HG02759 (cell line): ENCODE measurements at regions not wholly inside any gene's neighbourhood (a gene's known extent, or its start where the extent isn't known, plus 50 kb on each side); places are given as distances from the start of the nearest gene placed in this dataset.

ENCODE experiments used
- ATAC-seq: cut with Tn5 transposase; IDR thresholded peaks from one replicate; pipeline ENCODE4 v1.9.1; 2021; ENCODE audit warnings: mild to moderate bottlenecking, moderate library complexity; ENCODE audit not compliant: unreplicated experiment

GRCh38 chr1:163730411-163730821 is 408.7 kb downstream of the NUF2 start:
- ATAC-seq, result no peak

DNA sequence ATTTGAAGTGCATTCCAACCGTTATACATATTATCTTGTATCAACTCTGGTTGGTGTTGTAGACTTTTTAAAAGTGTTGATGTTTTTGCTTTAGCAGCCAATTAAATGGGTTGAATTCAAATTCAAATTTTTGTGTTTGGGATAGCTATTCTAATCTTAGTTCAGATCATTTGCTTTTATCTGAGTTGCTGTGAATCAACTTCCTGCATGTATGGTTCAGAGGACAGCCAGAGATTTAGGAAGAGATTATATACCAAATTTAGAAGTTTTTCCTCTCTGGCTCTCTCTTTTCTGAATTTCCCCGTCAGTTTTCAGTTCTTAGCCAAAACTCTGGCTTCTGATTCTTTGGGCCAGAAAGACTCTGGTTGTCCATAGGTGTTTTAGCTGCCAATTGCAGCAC is 415.5 kb downstream of the NUF2 start:
- ATAC-seq, result no peak

DNA sequence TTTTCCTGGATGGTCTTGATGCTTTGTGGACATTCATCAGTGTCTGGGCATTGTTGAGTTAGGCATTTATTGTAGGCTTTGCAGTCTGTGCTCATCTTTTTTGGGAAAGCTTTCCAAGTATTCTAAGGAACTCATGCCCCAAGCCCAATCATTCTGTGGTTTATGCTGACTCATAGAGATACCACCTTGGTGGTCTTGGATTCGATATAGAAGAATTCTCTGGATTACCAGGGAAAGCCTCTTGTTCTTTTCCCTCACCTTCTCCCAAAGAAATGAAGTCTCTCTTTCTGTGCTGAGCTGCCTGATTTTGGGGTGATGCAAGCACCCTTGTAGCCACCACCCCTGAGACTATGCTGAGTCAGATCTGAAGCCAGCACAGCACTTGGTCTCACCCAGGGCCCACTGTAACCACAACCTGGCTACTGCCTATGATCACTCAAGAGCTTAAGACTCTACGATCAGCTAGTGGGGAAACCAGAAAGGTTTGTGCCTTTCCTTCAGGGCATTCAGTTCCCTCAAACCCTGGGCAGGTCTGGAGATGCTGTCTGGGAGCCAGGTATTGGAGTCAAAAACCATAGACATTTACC is 422.6 kb downstream of the NUF2 start:
- no peak for ATAC-seq

GRCh38 chr1:163745204-163745603 is 423.4 kb downstream of the NUF2 start:
- ATAC-seq, result no peak

GRCh38 chr1:163747261-163747660 is 425.5 kb downstream of the NUF2 start:
- no peak for ATAC-seq

DNA sequence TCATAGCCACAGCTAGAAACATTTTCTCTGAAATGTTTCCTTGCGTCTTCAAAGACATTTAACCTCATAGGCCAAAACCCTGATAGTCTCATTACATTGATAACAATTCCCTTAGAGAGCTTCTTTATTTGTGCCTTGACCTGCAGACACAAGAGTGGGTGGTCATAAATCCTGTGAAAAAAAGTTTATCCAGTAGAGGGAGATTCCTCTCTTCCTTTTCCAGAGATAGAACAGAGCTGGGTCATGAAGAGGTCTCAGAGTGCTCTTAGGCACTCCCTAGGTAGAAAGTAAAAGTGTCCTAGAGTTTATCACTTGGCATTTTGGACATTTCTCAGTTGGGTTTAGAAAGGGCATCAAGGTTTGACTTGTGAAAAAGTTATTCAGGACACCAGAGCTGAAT is 426.1 kb downstream of the NUF2 start:
- no peak for ATAC-seq

- no peak for ATAC-seq
These were observed 437.4 kb downstream of the NUF2 start for GRCh38 chr1:163758977-163759670.

DNA sequence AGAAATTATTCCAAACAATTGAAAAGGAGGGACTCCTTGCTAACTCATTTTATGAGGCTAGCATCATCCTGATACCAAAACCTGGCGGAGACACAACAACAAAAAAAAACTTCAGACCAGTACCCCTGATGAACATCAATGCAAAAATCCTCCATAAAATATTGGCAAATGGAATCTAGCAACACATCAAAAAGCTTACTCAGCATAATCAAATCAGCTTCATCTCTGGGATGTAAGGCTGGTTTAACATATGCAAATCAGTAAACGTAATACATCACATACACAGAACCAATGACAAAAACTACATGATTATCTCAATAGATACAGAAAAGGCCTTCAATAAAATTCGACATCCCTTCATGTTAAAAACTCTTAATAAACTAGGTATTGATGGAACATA is 440.1 kb downstream of the NUF2 start:
- no peak for ATAC-seq

DNA sequence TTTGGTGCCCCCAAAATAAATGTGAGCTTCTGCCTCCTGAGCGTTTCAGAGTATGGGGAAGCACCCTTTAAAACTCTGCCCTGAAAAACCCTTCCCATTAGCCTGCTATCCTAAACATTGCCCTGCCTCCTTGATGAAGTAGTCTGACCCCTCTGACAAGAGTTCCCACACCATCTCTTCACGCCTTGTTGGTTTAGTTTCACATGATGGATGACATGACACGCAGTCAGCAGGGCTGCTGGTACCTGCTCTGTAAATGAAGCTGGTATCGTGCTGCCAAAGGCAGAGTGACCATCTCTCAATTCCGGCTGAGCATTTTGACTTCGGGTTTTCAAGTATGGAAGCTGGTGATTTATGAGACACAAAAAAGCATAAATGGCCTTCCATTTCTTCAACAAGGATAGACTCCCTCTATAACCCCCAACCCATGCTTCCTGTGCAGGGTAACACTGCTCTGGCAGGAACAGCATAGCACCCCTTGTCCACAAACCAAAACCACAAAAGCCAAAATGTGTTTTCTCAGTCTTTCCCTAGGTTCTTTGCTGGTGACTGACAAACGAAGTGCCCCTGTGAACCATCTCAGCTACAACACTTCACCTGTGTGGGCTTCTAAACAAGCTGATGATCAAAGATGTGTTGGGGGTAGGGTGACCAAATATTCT is 444.6 kb downstream of the NUF2 start:
- ATAC-seq, result no peak

GRCh38 chr1:163768576-163768975 is 446.8 kb downstream of the NUF2 start:
- no peak for ATAC-seq

DNA sequence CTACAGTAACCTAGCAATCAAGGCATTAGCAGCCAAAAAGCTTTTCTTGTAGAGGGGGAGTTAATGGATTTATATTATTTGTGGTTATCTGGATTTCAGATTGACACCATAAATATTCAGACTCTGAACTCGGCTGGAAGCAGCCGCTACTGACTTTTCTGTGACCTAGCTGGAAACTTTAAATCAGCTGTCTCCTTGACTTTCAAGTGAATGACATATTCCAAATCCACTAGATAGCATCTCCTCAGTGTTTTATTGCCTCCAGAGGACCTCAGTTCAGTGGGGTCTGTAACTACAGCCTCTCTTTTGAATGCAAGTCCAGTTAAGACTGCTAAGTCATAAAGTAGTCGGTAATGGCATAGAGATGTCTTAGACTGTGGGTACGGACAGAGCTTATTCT is 448.5 kb downstream of the NUF2 start:
- no peak for ATAC-seq

DNA sequence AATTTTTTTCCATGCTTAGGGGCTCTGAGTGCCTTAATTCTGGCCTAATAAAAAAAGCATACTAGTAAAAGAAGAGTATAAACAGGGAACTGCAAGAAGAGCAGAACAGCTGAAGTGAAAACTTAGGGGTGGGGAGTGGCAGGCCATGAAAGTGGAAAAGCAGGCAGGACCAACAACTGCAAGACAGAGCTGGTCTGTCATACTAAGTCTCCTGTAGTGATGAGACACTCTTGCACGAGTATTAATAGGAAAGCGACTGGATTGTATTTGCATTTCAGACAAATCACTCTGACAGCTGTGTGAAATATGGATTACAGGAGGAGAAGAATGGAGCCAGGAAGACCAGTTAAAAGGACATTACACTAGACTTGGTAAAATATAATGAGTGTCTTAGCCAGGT is 449.9 kb downstream of the NUF2 start:
- no peak for ATAC-seq

DNA sequence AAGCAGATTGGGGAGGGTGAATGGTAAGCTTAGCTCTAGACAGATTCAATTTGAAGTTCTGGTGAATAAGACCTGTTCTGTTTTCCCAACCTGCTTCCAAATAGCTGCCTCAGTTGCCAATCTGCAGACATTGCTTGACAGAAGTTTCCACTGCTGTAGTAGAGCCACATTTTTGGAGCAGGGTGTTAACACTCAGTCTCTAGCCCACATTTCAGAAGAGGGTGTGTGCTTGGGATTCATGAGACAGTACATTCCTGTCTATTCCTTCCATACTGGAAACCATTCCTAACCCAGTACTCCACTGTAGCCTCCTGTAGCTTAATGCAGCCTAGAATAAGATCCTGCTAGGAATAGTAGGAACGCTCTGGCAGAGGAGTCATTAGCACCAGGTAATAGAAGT is 450.5 kb downstream of the NUF2 start:
- ATAC-seq, result no peak

DNA sequence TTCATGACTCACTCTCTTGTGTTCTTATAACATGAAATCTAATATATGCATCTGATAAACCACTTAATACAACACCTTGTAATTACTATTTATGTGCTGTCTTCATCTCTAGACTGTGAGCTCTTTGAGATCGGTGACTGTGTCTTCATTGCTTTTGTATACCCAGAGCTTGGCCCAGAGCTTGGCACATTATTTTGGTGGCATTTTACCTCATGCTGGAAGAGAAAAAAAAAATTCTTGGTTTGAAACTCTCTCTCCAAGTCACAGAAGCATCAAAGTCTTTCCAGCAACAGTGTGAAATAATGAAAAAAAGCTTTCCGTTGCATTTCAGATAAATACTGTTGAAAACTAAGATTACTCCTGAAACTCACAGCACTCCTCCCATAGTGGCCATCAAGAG is 451.6 kb downstream of the NUF2 start:
- no peak for ATAC-seq

DNA sequence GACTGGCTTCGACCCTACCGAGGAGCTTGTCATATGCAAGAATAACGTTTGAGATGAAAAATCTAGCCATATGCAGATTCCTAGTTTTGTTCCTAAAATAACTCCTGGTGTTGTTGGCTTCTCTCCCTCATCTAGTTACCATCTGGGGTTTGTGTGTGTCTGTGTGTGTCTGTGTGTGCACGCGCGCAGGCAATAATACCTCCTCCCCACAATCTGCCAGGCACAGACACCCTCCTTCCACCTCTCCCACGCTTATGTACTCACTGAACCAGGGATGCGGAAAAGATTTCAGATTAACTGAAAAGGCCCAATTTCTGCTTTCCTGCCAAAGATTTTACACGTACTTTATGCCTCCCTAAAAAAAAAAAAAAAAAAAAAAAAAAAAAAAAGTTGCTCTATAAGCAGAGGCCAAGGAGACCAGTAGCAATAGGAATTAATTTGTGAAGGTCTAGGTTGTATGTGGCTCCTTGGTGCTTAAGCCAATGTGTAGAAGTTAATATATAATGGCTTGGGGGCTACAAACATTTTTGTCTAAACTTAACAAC is 452.7 kb downstream of the NUF2 start:
- no peak for ATAC-seq

- no peak for ATAC-seq
These were observed 453.3 kb downstream of the NUF2 start for GRCh38 chr1:163774978-163775620.

- ATAC-seq, result no peak
These were observed 455.5 kb downstream of the NUF2 start for GRCh38 chr1:163777205-163777604.

GRCh38 chr1:163781146-163781545 is 459.4 kb downstream of the NUF2 start:
- no peak for ATAC-seq

- no peak for ATAC-seq
These were observed 464.2 kb downstream of the NUF2 start for GRCh38 chr1:163785868-163786405.

DNA sequence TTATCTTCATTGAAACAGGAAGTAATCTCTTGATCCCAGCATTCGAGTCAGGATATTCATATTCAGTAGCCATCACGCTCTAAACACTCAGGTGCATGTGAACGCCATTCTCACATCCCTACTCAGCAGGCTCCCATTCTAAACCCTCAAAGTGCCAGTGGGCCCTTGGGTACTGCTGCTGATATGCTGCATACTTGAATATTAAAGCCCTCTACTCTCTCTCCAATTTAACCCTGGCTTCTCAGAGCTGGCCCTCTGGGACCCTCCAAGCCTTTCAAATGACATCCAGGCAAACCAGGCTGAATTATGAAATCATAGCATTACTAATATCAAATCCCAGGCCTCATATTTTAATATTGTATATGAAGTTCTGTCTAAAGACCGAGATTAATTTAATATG is 468.2 kb downstream of the NUF2 start:
- no peak for ATAC-seq

GRCh38 chr1:163794551-163794950 is 472.8 kb downstream of the NUF2 start:
- no peak for ATAC-seq
